ENCODE measurements at regions not wholly inside any gene's neighbourhood (a gene's known extent, or its start where the extent isn't known, plus 50 kb on each side); places are given as distances from the start of the nearest gene placed in this dataset.
"Not testable (repeated sequence)": the region's sequence is repeated elsewhere in the genome, so short reads cannot be mapped to it uniquely, and the experiment has no call there.

- DNase-seq (ENCODE audit: low read depth in 3 of 3): no peak
Measured at GRCh38 chr6:163739966-163740365, 325.4 kb downstream of the QKI start.

- DNase-seq (ENCODE audit: low read depth in 3 of 3): no peak
Measured at GRCh38 chr6:163739408-163739725, 324.8 kb downstream of the QKI start.

- DNase-seq (ENCODE audit: low read depth in 3 of 3): no peak
Measured at GRCh38 chr6:163738725-163739407, 324.3 kb downstream of the QKI start.

GRCh38 chr6:163738304-163738703 is 323.8 kb downstream of the QKI start:
- no peak for DNase-seq (ENCODE audit: low read depth in 3 of 3)

- no peak for DNase-seq (ENCODE audit: low read depth in 3 of 3)
Measured at GRCh38 chr6:163735076-163735475, 320.6 kb downstream of the QKI start.

- no peak for DNase-seq (ENCODE audit: low read depth in 3 of 3)
Measured at GRCh38 chr6:163733061-163733460, 318.5 kb downstream of the QKI start.

GRCh38 chr6:163732479-163732878 is 318.0 kb downstream of the QKI start:
- no peak for DNase-seq (ENCODE audit: low read depth in 3 of 3)

- not testable (repeated sequence) for DNase-seq (ENCODE audit: low read depth in 3 of 3)
Measured at GRCh38 chr6:163732014-163732351, 317.5 kb downstream of the QKI start.

GRCh38 chr6:163731215-163732013 is 316.9 kb downstream of the QKI start:
- no peak for DNase-seq (ENCODE audit: low read depth in 3 of 3)

- DNase-seq (ENCODE audit: low read depth in 3 of 3): no peak
Measured at GRCh38 chr6:163730246-163731210, 316.0 kb downstream of the QKI start.

- DNase-seq (ENCODE audit: low read depth in 3 of 3): no peak
Measured at GRCh38 chr6:163729127-163729872, 314.8 kb downstream of the QKI start.

GRCh38 chr6:163728442-163729126 is 314.1 kb downstream of the QKI start:
- no peak for DNase-seq (ENCODE audit: low read depth in 3 of 3)

GRCh38 chr6:163726037-163726695 is 311.6 kb downstream of the QKI start:
- DNase-seq (ENCODE audit: low read depth in 3 of 3): no peak

GRCh38 chr6:163725008-163725941 is 310.8 kb downstream of the QKI start:
- no peak for DNase-seq (ENCODE audit: low read depth in 3 of 3)

- DNase-seq (ENCODE audit: low read depth in 3 of 3): no peak
Measured at GRCh38 chr6:163724196-163724595, 309.7 kb downstream of the QKI start.

- DNase-seq (ENCODE audit: low read depth in 3 of 3): no peak
Measured at GRCh38 chr6:163723759-163724158, 309.2 kb downstream of the QKI start.

- no peak for DNase-seq (ENCODE audit: low read depth in 3 of 3)
Measured at GRCh38 chr6:163721922-163722692, 307.6 kb downstream of the QKI start.

GRCh38 chr6:163721435-163721834 is 306.9 kb downstream of the QKI start:
- DNase-seq (ENCODE audit: low read depth in 3 of 3): no peak
